Occipital lobe (tissue), 1 donor: ENCODE measurements at regions not wholly inside any gene's neighbourhood (a gene's known extent, or its start where the extent isn't known, plus 50 kb on each side); places are given as distances from the start of the nearest gene placed in this dataset.
A peak's percentile ranks its signal among the peaks of the same experiment; 100 is the strongest.
"Not testable (repeated sequence)": the region's sequence is repeated elsewhere in the genome, so short reads cannot be mapped to it uniquely, and the experiment has no call there.

Experiments
- DNase-seq: peaks from one replicate; lab custom pipeline; 2025; lab: John Stamatoyannopoulos, UW

- DNase-seq, result no peak
Observed at GRCh38 chr12:80045594-80045993, 53.7 kb upstream of the OTOGL start.

GRCh38 chr12:80044694-80045046 is 54.7 kb upstream of the OTOGL start:
- DNase-seq, result no peak

GRCh38 chr12:80041692-80042091 is 57.6 kb upstream of the OTOGL start:
- DNase-seq, result no peak

GRCh38 chr12:80041071-80041470 is 58.3 kb upstream of the OTOGL start:
- no peak for DNase-seq

GRCh38 chr12:80040075-80040738 is 59.1 kb upstream of the OTOGL start:
- DNase-seq, result no peak

- DNase-seq, result no peak
Observed at GRCh38 chr12:80038062-80038560, 61.2 kb upstream of the OTOGL start.

- DNase-seq, result peak; percentile 1
Observed at GRCh38 chr12:80033448-80033847, 65.9 kb upstream of the OTOGL start.

- DNase-seq, result no peak
Observed at GRCh38 chr12:80032946-80033345, 66.4 kb upstream of the OTOGL start.

GRCh38 chr12:80031229-80031628 is 68.1 kb upstream of the OTOGL start:
- no peak for DNase-seq

- no peak for DNase-seq
Observed at GRCh38 chr12:80025638-80026037, 73.7 kb upstream of the OTOGL start.

GRCh38 chr12:80019691-80020090 is 79.6 kb upstream of the OTOGL start:
- DNase-seq, result no peak

GRCh38 chr12:80018119-80018518 is 81.2 kb upstream of the OTOGL start:
- DNase-seq, result no peak

- DNase-seq, result no peak
Observed at GRCh38 chr12:80017261-80017870, 82.0 kb upstream of the OTOGL start.

- no peak for DNase-seq
Observed at GRCh38 chr12:80016684-80017083, 81.8 kb upstream of the PPP1R12A start.

GRCh38 chr12:80015660-80016059 is 80.8 kb upstream of the PPP1R12A start:
- no peak for DNase-seq

GRCh38 chr12:80003744-80004143 is 68.8 kb upstream of the PPP1R12A start:
- not testable (repeated sequence) for DNase-seq

- DNase-seq, result no peak
Observed at GRCh38 chr12:80001562-80001961, 66.7 kb upstream of the PPP1R12A start.

GRCh38 chr12:80000831-80001230 is 65.9 kb upstream of the PPP1R12A start:
- no peak for DNase-seq

- DNase-seq, result no peak
Observed at GRCh38 chr12:79998554-79998953, 63.7 kb upstream of the PPP1R12A start.

GRCh38 chr12:79997096-79997791 is 62.3 kb upstream of the PPP1R12A start:
- no peak for DNase-seq

- DNase-seq, result not testable (repeated sequence)
Observed at GRCh38 chr12:79995385-79996084, 60.6 kb upstream of the PPP1R12A start.
